ENCODE measurements at regions not wholly inside any gene's neighbourhood (a gene's known extent, or its start where the extent isn't known, plus 50 kb on each side); places are given as distances from the start of the nearest gene placed in this dataset.

- TF ChIP-seq ZFX (IDR thresholded peaks at IDR 0.05) (no peak), CTCF (conservative IDR thresholded peaks at IDR 0.05) (no peak)
These were observed 103.0 kb upstream of the ZNF32 start for GRCh38 chr10:43751646-43752045.
